ENCODE measurements at regions not wholly inside any gene's neighbourhood (a gene's known extent, or its start where the extent isn't known, plus 50 kb on each side); places are given as distances from the start of the nearest gene placed in this dataset.

DNA sequence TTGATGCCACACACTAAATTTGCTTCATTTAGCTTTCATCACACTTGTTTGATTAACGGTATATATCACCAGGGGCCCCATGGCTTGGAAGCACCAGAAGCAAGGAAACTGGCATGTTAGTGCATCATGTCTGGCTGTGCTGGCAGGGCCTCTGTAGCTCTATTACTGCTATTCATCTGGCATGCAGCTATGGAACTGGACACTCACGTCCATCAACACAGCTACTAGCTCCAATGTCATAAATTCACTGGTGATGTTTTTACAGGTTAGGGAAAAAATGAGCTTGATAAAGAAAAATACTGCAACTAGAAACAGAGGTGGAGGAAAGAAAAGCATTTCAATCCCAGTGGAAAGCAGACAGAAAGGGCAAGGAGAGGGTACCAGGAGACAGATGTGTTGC, 343.2 kb downstream of the DEPDC1B start:
- TF ChIP-seq, protein P1, sequence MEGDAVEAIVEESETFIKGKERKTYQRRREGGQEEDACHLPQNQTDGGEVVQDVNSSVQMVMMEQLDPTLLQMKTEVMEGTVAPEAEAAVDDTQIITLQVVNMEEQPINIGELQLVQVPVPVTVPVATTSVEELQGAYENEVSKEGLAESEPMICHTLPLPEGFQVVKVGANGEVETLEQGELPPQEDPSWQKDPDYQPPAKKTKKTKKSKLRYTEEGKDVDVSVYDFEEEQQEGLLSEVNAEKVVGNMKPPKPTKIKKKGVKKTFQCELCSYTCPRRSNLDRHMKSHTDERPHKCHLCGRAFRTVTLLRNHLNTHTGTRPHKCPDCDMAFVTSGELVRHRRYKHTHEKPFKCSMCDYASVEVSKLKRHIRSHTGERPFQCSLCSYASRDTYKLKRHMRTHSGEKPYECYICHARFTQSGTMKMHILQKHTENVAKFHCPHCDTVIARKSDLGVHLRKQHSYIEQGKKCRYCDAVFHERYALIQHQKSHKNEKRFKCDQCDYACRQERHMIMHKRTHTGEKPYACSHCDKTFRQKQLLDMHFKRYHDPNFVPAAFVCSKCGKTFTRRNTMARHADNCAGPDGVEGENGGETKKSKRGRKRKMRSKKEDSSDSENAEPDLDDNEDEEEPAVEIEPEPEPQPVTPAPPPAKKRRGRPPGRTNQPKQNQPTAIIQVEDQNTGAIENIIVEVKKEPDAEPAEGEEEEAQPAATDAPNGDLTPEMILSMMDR (IDR thresholded peaks at IDR 0.05): no peak
- no peak for TF ChIP-seq POLR2A (IDR thresholded peaks at IDR 0.05)
